SKM-1 treated with dmso at 0.1 percent for 144 hours (cell line): ENCODE measurements at regions not wholly inside any gene's neighbourhood (a gene's known extent, or its start where the extent isn't known, plus 50 kb on each side); places are given as distances from the start of the nearest gene placed in this dataset.

Source experiments
- DNase-seq: peaks from one replicate; lab custom pipeline; 2025; ENCODE audit not compliant: unreplicated experiment; lab: John Stamatoyannopoulos, UW

DNA sequence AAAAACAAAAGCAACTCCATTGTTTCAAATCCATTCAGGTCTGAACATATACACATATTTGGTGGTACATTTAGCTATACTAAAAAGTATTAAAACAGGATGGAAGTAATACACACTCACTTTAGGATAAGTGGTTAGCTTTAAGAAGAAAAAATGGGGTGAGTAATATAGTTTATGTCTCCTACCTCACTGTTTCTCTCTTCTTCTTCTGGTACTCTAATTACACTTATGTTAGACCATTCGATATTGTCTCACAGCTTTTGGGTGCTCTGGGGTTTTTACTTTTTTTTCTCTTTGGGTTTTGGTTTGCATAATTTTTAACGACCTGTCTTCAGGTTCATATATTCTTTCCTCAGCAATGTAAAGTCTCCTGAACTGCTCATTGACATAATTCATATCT, 75.4 kb upstream of the AKAP13 start:
- DNase-seq: no peak

DNA sequence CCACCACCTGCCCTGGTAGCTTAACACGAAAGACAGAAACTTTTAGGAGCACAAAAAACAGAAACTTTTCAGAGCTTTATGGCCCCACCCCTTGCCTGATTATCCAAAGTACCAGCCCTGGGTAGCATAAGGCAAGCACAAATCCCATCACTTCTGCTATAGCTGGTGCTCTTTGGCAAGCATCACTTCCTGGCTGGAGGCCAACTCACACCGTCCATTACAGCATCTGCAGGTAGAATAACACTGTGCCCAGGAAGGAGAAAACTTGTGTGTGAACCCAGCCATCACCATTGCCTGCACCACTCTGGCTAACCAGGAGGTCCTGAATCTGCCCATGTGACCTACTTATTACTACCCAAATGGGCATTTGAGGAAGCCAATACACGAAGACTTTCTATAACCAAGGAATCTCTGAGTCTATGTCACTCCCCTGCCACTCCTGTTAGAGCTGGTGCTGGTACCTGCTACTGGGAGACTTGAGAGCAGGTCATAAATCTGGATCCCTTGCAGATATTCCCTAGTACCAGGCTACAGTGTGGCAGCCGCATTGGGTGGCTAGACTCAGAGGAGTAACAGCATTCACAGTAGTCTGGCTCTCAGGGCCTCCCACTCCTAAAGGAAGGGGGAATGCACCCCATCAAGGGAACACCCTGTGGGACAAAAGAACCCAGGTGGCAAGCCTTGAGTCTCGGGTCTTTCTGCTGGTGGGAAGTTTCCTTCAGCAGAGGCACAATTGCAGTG, 73.3 kb upstream of the AKAP13 start:
- DNase-seq: no peak

DNA sequence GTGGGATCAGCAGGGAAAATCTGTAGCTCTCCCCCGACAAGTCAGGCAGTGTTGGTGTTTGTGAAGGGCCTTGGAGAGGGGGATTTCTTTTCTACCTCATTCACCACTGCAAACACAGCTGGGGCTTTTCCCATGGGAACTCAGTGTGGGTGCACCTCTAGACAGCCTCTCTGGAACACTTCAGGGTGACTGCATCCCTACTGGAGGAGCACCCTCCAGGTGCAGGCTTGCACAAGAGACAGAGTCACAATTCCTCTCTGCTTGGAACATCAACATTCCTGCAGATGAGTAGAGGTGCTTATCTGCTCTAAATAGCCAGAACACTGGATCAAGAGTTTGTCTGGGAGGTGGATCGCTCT, 72.7 kb upstream of the AKAP13 start:
- DNase-seq: no peak

DNA sequence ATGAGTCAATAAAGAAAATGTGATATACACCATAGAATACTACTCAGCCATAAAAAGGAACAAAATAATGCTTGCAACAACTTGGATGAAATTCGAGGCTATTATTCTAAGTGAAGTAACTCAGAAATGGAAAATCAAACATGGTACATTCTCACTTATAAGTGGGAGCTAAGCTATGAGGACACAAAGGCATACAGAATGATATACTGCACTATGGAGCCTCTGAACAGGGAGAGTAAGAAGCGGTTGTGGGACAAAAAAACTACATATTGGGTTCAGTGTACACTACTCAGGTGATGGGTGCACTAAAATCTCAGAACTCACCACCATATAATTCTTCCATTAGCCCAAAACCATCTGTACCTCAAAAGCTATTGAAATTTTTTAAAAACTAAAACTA, 68.8 kb upstream of the AKAP13 start:
- no peak for DNase-seq

DNA sequence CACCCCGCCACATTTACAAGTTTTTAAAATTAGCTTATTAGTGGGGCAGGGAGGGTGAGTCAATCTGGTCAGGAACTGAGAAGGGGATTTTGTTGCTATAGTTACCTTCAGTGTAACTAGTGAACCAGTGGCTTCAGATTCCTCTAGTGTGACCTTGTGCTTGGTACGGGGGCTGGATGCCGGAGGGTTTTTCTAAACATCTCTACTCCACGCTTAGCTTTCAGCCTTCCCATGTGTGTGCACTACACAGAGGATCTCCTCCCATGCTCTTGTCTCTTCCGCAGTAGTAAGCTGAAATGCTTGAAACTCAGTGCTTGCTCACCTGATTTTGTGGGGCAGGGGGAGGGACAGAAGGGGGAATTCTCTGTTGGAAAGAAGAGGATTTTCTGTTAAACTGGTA, 67.9 kb upstream of the AKAP13 start:
- DNase-seq: no peak

DNA sequence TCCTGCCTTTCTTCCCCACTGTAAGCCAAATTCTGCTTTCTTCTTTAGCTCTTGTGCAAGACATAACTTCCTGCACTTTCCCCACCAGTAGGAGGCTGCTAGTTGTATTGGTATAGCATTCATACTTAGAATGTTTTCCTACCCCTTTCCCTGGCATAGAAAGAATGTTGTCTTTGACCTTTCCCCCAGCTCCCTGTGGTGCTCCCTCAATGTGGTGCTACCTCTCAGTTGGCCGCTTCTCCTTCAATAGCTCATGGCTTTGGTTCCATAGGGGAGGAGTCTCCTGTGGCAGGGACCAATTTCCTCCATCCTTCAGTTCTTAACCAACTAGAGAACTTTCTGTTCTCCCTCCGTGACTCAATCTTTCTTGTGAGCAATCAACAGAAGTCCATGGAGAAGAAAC, 67.5 kb upstream of the AKAP13 start:
- peak; percentile 65 for DNase-seq

DNA sequence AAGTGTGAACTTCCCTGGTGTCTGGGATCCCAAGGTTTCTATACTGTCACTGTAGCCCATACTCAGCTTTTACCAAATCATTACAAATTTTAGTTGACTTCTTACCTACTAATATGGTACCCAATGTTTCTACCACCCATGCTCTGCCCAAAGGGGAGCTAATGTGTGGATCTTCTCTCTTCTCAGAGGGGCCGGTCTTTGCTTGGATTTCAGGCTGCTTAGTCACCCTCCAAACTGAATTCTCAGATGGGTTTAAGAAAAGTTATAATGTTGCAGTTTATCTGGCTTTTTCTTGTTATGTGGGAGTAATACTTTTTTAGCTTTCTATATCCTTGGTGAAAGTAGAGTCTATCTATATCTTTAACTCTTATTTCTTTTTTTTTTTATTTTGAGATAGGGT, 67.1 kb upstream of the AKAP13 start:
- DNase-seq: no peak

DNA sequence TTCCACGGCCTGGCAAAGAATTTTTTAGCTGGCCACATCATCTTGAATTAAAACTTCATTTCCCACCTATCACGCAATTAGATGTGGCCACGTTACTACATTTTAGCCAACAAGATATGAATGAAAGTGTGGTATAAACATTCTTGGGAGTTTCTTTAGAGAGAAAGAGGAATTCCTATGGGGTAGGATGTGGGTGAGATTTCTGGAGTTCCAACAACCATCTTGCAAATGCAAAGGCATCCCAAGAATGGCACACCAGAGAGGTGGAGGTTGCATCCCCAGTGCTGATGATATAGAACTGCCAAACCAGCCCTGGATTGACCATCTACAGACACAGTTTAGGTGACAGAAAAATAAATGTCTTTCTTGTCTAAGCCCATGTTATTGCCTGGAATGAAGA, 66.3 kb upstream of the AKAP13 start:
- no peak for DNase-seq

DNA sequence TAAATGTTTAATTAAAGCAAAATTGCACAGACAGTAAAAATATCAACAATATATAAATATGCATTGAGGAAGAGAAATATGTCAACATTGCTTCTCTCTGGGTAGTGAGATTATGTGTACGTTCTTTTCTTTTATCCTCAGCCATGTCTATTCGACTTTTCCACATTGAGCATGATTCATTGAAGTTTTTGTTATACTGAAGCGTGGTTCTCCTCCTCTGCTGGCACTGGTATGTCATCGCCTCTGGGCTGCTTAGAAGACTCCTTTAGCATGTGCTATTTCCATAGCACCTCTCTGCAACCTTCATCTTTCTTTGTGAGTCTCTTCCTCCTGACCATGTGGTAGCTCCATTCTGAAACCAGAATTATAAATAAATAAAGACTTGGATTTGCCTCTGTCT, 65.8 kb upstream of the AKAP13 start:
- no peak for DNase-seq

DNA sequence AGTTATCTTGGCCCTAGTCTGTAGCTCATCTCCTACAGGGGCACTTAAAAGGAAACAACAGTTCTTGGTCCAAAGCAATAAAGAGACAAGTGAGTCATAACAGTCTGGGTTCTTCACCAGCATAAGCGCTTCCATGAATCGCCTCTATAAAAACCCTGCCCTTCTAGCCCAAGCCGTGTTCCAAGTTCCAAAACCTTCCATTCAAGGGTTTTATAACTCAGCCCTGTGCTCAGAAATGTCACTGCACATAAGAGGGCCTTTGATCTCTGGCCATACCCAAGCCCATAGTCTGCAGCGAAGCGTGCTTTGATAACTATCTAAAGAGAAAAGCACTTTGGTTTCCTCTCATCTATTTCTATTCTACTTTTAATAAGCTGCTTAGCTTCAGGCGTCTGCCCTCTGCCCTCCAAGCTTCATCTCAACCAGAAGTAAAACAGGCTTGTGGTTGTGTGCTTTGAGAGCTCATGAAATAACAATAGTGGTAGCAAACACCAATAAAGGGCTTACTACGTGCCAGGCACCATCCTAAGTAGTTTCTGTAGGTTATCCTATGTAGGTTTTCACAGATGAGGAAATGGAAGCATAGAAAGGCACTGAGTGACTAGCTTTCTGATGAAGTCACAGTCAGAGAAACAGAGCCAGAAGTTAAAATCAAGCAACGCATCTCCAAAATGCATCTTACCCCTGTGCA, 64.0 kb upstream of the AKAP13 start:
- DNase-seq: no peak

DNA sequence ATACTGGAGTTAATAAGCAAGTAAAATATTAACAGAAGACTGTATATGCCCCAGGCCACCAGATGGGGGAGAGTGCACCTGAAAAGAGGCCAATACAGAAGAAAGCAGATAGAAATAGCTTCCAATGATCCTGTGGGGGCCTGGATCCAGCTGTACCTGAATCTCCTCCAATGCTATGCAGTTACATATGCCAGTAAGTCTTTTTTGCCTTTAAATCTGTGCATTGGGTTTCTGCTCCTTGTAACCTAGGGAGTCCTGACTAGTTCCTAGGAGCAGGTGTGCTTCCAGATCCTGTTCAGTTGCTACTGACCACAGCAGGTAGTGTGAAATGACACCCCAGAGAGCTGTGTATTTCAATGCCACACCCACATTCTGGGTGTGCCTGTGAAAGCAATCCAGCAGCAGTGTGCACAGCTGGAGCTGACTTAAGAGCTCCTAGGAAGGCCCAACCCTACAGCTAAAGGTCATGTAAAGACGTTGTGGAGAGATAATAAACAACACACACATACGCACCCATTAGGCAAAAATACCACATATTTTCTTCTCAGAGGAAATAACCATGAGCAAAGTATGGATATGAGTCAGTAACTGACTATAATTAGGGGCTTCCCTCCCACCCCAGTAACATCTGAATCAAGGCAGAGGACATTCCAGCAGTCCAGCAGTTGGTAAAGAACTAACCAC, 62.2 kb upstream of the AKAP13 start:
- DNase-seq: no peak

DNA sequence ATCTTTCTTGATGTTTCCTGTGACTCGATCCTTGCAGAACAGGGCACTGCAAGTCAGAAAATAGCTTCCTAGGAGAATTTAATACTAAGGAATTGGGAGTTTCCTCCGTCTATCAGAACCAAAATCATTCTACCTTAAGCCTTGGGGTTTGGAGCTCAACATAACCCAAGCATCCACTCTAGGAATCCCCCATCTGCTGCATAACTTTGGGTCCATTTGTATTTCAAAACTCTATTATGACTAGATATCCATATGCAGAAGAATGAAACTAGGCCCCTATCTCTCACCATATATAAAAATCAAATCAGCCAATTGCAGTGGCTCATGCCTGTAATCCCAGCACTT, 61.7 kb upstream of the AKAP13 start:
- DNase-seq: no peak

DNA sequence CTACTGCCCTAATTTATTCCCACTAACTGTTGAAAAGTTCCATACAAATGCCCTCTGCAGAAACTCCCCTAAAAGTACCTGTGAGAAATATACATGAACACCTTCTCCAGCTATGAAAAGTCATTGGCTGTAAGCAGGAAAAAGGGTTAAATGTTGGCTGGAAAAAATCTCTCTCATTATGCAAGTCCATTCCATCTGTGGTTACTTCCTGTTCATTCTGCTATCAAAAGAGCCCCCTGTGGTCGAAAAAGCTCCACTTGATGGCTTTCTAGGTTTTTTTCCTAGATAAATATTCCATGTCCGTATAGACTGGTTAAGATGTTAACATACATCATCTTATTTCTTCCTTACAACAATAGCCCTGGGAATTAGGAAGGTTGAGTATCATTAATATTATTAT, 56.2 kb upstream of the AKAP13 start:
- DNase-seq: no peak

DNA sequence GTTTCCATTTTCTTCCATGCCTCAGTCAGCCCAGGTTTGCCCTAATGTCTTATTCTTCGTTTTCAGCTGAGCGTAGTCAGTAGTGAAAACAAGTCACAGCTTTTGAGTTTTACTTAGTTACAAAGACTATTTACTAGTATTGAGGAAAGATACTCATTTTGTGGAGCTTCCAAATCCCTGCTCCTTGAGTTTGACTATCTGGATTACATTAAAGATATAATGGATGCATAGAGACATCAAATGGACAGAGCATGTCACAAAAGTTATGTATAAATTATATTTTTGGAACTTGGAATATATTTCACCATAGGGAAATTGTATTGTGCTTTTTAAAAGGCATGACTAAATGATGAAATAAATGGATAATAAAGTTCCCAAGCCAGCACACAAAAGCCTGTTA, 54.6 kb upstream of the AKAP13 start:
- DNase-seq: no peak

DNA sequence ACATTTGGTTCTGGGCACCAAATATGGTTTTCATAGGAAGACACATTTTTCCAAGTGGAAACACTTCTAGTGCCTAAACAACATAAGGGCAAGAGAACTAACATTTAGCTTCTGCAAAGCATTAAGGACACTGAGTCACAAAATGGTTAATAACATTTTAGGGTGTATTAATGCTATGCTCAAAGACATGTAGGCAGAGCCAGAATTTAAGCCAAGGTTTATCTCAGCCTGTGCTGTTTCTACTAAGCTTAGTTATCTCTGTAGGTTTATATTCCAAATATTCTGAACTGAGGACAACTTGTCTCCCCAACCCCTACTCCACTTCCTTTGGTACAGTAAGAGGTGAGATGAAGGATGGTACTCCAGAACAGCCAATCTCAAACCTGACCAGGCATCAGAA, 54.1 kb upstream of the AKAP13 start:
- no peak for DNase-seq

DNA sequence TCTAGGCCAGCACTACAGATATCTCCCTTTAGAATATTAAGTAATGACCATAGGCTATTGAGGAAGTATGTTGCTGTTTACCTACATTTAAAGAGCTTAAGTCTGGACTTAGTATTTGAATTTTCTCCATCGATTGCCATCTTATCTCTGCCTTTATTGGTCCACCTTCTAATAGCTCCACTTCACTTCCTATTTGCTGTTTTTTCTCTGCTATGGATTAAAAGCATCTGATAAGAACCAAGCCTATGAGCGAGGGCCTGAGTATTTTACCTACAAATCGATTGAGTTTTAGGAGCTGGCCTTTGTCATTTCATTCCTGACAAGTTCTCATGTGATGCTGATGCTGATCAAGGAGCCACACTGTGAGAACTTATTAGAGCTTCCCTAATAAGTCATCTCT, 52.6 kb upstream of the AKAP13 start:
- DNase-seq: no peak

DNA sequence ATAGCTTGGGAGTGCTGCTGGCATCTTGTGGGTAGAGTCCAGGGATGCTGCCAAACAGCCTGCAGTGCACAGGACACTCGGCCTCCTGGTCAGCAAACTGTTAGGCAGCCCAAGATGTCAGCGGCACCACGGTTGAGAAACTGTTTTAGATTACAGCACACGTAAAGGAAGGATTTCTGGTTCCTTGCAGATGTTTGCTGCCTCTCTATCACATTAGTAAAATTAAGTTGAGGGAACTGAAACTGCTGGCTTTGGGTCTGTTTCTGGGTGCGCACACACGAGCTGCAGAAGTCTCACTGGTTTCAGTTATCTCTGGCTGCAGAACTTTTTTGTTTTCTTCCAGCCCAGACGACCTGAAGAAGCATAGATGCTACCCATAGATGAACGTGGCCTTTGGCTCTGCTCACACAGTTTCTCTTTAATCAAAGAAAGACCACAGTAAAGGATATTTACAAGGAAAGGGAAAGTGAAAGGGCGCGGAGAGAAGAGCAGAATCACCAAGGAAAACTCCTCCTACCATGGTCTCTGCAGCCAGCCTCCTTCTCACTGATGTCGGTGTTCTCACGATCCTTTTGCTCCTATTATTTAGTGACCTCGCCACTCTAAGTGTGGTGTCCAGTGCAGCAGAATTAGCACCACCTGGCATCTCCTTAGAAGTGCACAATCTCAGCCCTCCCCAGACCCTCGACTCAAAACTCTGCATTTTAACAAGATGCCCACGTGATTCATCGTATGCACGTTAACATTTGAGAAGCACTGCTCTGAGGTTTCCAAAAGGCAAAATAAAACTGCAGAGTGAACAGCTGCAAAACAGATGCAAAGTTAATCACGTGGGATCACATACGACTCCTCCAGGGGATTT, 50.6 kb upstream of the AKAP13 start:
- peak; percentile 45 for DNase-seq
